ENCODE measurements at regions not wholly inside any gene's neighbourhood (a gene's known extent, or its start where the extent isn't known, plus 50 kb on each side); places are given as distances from the start of the nearest gene placed in this dataset.

DNA sequence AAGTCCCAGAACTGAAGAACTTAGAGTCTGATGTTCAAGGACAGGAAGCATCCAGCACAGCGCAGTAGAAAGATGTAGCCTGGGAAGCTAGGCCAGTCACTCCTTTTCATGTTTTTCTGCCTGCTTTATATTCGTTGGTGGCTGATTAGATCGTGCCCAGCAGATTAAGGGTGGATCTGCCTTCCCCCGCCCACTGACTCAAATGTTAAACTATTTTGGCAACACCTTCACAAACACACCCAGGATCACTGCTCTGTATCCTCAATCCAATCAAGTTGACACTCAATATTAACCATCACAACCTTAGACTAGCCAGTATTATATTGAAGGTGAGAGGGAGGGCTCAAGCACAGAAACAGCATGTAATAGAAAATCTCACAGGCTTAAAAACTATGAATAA is 222.9 kb downstream of the C12orf50 start:
- H3K79me2 ChIP-seq (ENCODE audit: control insufficient read depth, insufficient read depth, low read length): no peaks in the 10 kb centered on the region
- ChIA-PET POLR2A (no interaction called here), CTCF (no interaction called here)
- no peak overlapping the region for H3K4me2 ChIP-seq (replicated peaks; ENCODE audit: low read depth, low read length, poor library complexity, severe bottlenecking)
- intact Hi-C loops (cut with micrococcal nuclease): no loop called here
- DNase-seq (no peak), ATAC-seq (ENCODE audit: low read depth) (no peak)
- Mint-ChIP-seq H3K27me3 (no peaks in the 10 kb centered on the region), H3K9me3 (ENCODE audit: insufficient read depth) (no peaks in the 10 kb centered on the region), H3K4me3 (no peak overlapping the region), H3K4me1 (no peaks in the 10 kb centered on the region), H3K27ac (no peak overlapping the region)
- no peak overlapping the region for H3K4me3 ChIP-seq (ENCODE audit: control extremely low read depth in 1 of 5, extremely low read depth in 1 of 5, insufficient read depth in 1 of 5, low read depth in 2 of 5, low read length in 4 of 5)
- no peaks in the 10 kb centered on the region for H3K9me3 ChIP-seq (ENCODE audit: control extremely low read depth in 1 of 3, control insufficient read depth in 2 of 3, insufficient read depth in 1 of 3, low read length in 2 of 3)
- no peak overlapping the region for H2AFZ ChIP-seq (ENCODE audit: insufficient read depth, low read depth, low read length, poor library complexity, severe bottlenecking)
- H3K27me3 ChIP-seq (replicated peaks in 1 of 4; ENCODE audit: control extremely low read depth in 1 of 4, control insufficient read depth in 3 of 4, insufficient read depth in 4 of 4, low read length in 3 of 4): no peaks in the 10 kb centered on the region
- H3K9ac ChIP-seq (ENCODE audit: low read length): no peak overlapping the region
- no peak overlapping the region for H3K27ac ChIP-seq (ENCODE audit: low read length in 2 of 2)
- H3K4me1 ChIP-seq (ENCODE audit: control insufficient read depth in 2 of 2, insufficient read depth in 2 of 2, low read length in 2 of 2): no peaks in the 10 kb centered on the region
- 87% methylated on average over 4 of the region's 4 CpGs for WGBS (ENCODE audit: insufficient coverage)
- H4K20me1 ChIP-seq (ENCODE audit: control insufficient read depth, insufficient read depth, low read length, poor library complexity, severe bottlenecking): no peaks in the 10 kb centered on the region
- H3K36me3 ChIP-seq (replicated peaks in 1 of 2; ENCODE audit: control extremely low read depth in 1 of 2, control insufficient read depth in 1 of 2, extremely low read depth in 1 of 2, insufficient read depth in 2 of 2, low read length in 1 of 2): no peaks in the 10 kb centered on the region
- TF ChIP-seq EZH2 (IDR thresholded peaks at IDR 0.05; ENCODE audit: borderline replicate concordance, insufficient read depth, low read depth, low read length, poor library complexity, severe bottlenecking): no peak
- TF ChIP-seq, protein P1, sequence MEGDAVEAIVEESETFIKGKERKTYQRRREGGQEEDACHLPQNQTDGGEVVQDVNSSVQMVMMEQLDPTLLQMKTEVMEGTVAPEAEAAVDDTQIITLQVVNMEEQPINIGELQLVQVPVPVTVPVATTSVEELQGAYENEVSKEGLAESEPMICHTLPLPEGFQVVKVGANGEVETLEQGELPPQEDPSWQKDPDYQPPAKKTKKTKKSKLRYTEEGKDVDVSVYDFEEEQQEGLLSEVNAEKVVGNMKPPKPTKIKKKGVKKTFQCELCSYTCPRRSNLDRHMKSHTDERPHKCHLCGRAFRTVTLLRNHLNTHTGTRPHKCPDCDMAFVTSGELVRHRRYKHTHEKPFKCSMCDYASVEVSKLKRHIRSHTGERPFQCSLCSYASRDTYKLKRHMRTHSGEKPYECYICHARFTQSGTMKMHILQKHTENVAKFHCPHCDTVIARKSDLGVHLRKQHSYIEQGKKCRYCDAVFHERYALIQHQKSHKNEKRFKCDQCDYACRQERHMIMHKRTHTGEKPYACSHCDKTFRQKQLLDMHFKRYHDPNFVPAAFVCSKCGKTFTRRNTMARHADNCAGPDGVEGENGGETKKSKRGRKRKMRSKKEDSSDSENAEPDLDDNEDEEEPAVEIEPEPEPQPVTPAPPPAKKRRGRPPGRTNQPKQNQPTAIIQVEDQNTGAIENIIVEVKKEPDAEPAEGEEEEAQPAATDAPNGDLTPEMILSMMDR (IDR thresholded peaks at IDR 0.05): no peak

DNA sequence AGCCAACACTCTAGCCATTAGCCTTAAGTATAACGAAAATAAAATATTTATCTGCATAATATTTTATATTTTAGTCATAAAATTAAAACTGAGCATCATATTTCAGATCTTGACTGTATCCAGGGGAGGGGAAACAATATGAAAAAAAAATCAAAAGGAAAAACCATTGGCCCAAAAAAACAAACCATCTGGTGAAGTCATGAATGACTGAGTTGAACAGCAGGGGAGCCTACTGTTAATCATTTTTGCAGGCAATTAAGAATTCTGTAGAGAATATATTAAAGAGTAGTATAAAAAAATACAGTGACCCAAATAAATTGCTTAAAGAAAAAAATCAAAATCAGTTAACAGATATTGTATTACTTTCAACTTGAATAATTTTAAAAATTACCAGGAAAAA is 224.8 kb downstream of the C12orf50 start:
- ChIA-PET CTCF (no interaction called here), POLR2A (no interaction called here)
- no peaks in the 10 kb centered on the region for H3K36me3 ChIP-seq (replicated peaks in 1 of 2; ENCODE audit: control extremely low read depth in 1 of 2, control insufficient read depth in 1 of 2, extremely low read depth in 1 of 2, insufficient read depth in 2 of 2, low read length in 1 of 2)
- Mint-ChIP-seq H3K4me1 (no peaks in the 10 kb centered on the region), H3K27me3 (no peaks in the 10 kb centered on the region), H3K27ac (no peak overlapping the region), H3K4me3 (no peak overlapping the region), H3K9me3 (ENCODE audit: insufficient read depth) (no peaks in the 10 kb centered on the region)
- TF ChIP-seq, protein P1 (IDR thresholded peaks at IDR 0.05): no peak
- intact Hi-C loops (cut with micrococcal nuclease): no loop called here
- no CpG with 5 or more reads among the region's 1 CpG for WGBS (ENCODE audit: insufficient coverage)
- H3K9ac ChIP-seq (ENCODE audit: low read length): no peak overlapping the region
- H2AFZ ChIP-seq (ENCODE audit: insufficient read depth, low read depth, low read length, poor library complexity, severe bottlenecking): no peak overlapping the region
- H3K27me3 ChIP-seq (replicated peaks in 1 of 4; ENCODE audit: control extremely low read depth in 1 of 4, control insufficient read depth in 3 of 4, insufficient read depth in 4 of 4, low read length in 3 of 4): no peaks in the 10 kb centered on the region
- DNase-seq (no peak), ATAC-seq (ENCODE audit: low read depth) (no peak)
- H3K9me3 ChIP-seq (ENCODE audit: control extremely low read depth in 1 of 3, control insufficient read depth in 2 of 3, insufficient read depth in 1 of 3, low read length in 2 of 3): no peaks in the 10 kb centered on the region
- H3K4me1 ChIP-seq (ENCODE audit: control insufficient read depth in 2 of 2, insufficient read depth in 2 of 2, low read length in 2 of 2): no peaks in the 10 kb centered on the region
- no peak overlapping the region for H3K4me2 ChIP-seq (replicated peaks; ENCODE audit: low read depth, low read length, poor library complexity, severe bottlenecking)
- H3K79me2 ChIP-seq (ENCODE audit: control insufficient read depth, insufficient read depth, low read length): no peaks in the 10 kb centered on the region
- no peaks in the 10 kb centered on the region for H4K20me1 ChIP-seq (ENCODE audit: control insufficient read depth, insufficient read depth, low read length, poor library complexity, severe bottlenecking)
- no peak overlapping the region for H3K4me3 ChIP-seq (ENCODE audit: control extremely low read depth in 1 of 5, extremely low read depth in 1 of 5, insufficient read depth in 1 of 5, low read depth in 2 of 5, low read length in 4 of 5)
- no peak overlapping the region for H3K27ac ChIP-seq (ENCODE audit: low read length in 2 of 2)

All from B cell (primary cell).